MM.1S (cell line): ENCODE measurements at regions not wholly inside any gene's neighbourhood (a gene's known extent, or its start where the extent isn't known, plus 50 kb on each side); places are given as distances from the start of the nearest gene placed in this dataset.

Experiments used
- DNase-seq: peaks from one replicate; pipeline ENCODE4 v3.0.0-alpha.2; 2015
- H2AFZ ChIP-seq: fragments of 300-600 bp; sonication (generic); 2 replicates; pipeline ENCODE4 v1.6.0; 2016; ENCODE audit warnings: antibody characterized with exemption, low read length
- H3F3A ChIP-seq: fragments of 300-600 bp; sonication (generic); 2 replicates; pipeline ENCODE4 v1.6.1; 2016; ENCODE audit warnings: mild to moderate bottlenecking, antibody characterized with exemption, low read length, moderate library complexity, mixed read lengths; ENCODE audit not compliant: insufficient read depth
- H3K27ac ChIP-seq: fragments of 300-600 bp; sonication (generic); 2 replicates; pipeline ENCODE4 v1.5.1; 2016; ENCODE audit warnings: mild to moderate bottlenecking, low read length
- H3K27me3 ChIP-seq: fragments of 300-600 bp; sonication (generic); replicated peaks from 2 replicates; pipeline ENCODE4 v1.6.0; 2016; ENCODE audit warnings: low read length; ENCODE audit not compliant: insufficient read depth
- H3K36me3 ChIP-seq: fragments of 300-600 bp; sonication (generic); replicated peaks from 2 replicates; pipeline ENCODE4 v1.6.1; 2016; ENCODE audit warnings: mild to moderate bottlenecking, low read length, mixed read lengths; ENCODE audit not compliant: insufficient read depth
- H3K4me1 ChIP-seq: fragments of 300-600 bp; sonication (generic); 2 replicates; pipeline ENCODE4 v1.6.1; 2016; ENCODE audit warnings: low read length, mixed read lengths
- H3K4me2 ChIP-seq: fragments of 300-600 bp; sonication (generic); 2 replicates; pipeline ENCODE4 v1.6.0; 2016; ENCODE audit warnings: low read depth, low read length
- H3K4me3 ChIP-seq: fragments of 300-600 bp; sonication (generic); 2 replicates; pipeline ENCODE4 v1.5.1; 2016; ENCODE audit warnings: low read length, mixed read lengths
- H3K79me2 ChIP-seq: fragments of 300-600 bp; sonication (generic); 2 replicates; pipeline ENCODE4 v1.6.1; 2016; ENCODE audit warnings: mixed run types, low read length, mixed read lengths
- H3K9ac ChIP-seq: fragments of 300-600 bp; sonication (generic); 2 replicates; pipeline ENCODE4 v1.6.1; 2016; ENCODE audit warnings: low read length, mixed read lengths
- H3K9me2 ChIP-seq: fragments of 300-600 bp; sonication (generic); replicated peaks from 2 replicates; pipeline ENCODE4 v1.6.1; 2016; ENCODE audit warnings: mild to moderate bottlenecking, low read length, mixed read lengths; ENCODE audit not compliant: insufficient read depth
- H3K9me3 ChIP-seq: fragments of 300-600 bp; sonication (generic); replicated peaks from 2 replicates; pipeline ENCODE4 v1.6.1; 2016; ENCODE audit warnings: mild to moderate bottlenecking, low read length, mixed read lengths; ENCODE audit not compliant: insufficient read depth
- H4K20me1 ChIP-seq: fragments of 300-600 bp; sonication (generic); 2 replicates; pipeline ENCODE4 v1.6.1; 2016; ENCODE audit warnings: mild to moderate bottlenecking, low read length, moderate library complexity, mixed read lengths; ENCODE audit not compliant: insufficient read depth
- EZH2 ChIP-seq: fragments of 300-600 bp; sonication (generic); optimal IDR thresholded peaks from 2 replicates; pipeline ENCODE3; 2017; ENCODE audit warnings: low read depth, mild to moderate bottlenecking, antibody characterized with exemption, low read length, mixed read lengths
- EZH2phosphoT487 ChIP-seq: fragments of 300-600 bp; sonication (generic); IDR thresholded peaks from 2 replicates; pipeline ENCODE4 v1.6.1; 2018; ENCODE audit warnings: antibody characterized with exemption, low read length
- TF ChIP-seq, protein P1 (sequence below): fragments of 300-600 bp; sonication (generic); IDR thresholded peaks from 2 replicates; pipeline ENCODE4 v1.5.1; 2016; ENCODE audit warnings: antibody characterized with exemption, low read length, mixed read lengths

DNA sequence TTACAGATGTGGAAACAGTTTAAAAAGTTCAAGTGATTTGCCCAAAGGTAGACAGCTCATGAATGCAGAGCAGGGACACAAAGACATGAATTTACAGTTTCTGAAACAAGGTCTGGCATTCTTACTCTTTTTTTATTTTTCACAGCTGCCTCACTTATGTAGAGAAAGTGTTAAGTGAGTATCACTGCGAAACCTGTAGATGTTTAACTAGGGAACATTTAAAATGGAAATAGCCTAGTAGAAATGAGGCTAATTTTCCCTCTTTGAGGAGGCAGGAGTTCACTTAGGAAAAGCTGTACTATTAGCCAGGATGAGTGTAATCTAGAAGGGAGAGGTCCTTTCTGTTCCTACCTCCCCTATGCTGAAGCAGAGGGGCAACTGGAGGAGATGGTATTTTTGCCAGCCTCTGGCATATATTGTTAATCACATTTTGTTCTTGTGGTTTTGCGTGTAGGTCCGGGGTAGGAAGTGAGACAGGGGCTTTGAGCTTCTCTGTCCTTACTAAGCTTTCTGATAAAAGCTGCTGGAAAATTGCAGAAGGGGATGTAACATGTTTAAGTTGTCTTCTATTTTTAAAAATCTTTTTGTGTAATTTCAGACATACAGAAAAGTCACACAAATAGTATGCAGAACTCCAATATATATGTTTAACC, 492.8 kb upstream of the NR3C2 start:
- Histone ChIP-seq H3K4me2 (no peak overlapping the region), H3K9ac (no peak overlapping the region), H3K4me3 (no peak overlapping the region), H3K36me3 (no peaks in the 10 kb centered on the region), H3K4me1 (no peaks in the 10 kb centered on the region), H3K27ac (no peak overlapping the region), H3K79me2 (no peaks in the 10 kb centered on the region), H3K9me3 (no peaks in the 10 kb centered on the region), H3F3A (no peaks in the 10 kb centered on the region), H2AFZ (no peak overlapping the region), H3K9me2 (no peaks in the 10 kb centered on the region), H4K20me1 (no peaks in the 10 kb centered on the region), H3K27me3 (no peaks in the 10 kb centered on the region)
- TF ChIP-seq EZH2phosphoT487 (no peak), EZH2 (no peak)
- TF ChIP-seq, protein P1, sequence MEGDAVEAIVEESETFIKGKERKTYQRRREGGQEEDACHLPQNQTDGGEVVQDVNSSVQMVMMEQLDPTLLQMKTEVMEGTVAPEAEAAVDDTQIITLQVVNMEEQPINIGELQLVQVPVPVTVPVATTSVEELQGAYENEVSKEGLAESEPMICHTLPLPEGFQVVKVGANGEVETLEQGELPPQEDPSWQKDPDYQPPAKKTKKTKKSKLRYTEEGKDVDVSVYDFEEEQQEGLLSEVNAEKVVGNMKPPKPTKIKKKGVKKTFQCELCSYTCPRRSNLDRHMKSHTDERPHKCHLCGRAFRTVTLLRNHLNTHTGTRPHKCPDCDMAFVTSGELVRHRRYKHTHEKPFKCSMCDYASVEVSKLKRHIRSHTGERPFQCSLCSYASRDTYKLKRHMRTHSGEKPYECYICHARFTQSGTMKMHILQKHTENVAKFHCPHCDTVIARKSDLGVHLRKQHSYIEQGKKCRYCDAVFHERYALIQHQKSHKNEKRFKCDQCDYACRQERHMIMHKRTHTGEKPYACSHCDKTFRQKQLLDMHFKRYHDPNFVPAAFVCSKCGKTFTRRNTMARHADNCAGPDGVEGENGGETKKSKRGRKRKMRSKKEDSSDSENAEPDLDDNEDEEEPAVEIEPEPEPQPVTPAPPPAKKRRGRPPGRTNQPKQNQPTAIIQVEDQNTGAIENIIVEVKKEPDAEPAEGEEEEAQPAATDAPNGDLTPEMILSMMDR: no peak
- DNase-seq: no peak

DNA sequence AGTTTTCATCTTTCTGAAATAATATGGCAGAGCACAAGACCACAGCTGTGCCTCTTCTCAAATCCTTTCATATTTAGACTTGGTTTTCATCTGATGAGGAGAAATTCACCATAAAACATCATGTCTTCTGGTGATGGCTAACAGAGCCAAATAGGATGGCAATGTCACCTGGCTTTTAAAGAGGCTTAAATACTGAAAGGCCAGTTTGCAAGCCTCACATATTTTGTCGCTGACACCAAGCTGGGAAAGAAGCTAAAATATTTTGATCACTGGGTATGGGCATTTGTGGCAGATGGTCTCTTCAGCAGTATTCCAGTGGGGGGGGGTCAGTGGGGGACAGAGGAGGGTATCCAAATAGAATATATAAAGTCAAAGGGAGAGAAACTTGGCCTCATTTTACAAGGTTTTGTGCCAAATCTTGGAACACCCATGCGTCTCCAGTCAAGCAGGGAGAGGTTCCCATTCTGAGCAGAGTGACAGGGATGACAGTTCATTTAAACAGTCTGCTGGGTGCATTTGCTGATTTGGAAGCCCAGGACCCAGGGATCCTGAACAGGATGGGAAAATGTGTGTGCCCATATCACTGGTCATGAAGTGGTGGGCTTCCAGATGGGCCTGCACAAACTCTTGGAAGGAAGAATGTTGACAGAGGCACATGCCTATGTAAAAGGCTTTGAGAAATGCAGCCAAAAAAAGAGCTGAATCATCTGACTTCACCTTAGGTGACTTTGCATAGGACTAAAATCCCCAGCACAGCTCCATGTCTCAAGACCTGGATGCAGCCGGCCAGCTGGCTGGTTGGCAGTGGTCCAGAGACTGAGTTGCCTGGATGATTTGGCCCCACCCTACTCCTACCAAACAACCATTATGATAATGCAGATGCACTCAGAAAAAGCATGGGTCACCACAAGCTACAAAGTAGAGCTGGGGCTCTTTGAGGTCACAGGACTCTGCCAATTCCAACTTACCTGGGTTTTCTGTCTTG, 484.4 kb upstream of the NR3C2 start:
- TF ChIP-seq, protein P1: no peak
- no peak for TF ChIP-seq EZH2phosphoT487
- no peak for TF ChIP-seq EZH2
- no peak for DNase-seq

DNA sequence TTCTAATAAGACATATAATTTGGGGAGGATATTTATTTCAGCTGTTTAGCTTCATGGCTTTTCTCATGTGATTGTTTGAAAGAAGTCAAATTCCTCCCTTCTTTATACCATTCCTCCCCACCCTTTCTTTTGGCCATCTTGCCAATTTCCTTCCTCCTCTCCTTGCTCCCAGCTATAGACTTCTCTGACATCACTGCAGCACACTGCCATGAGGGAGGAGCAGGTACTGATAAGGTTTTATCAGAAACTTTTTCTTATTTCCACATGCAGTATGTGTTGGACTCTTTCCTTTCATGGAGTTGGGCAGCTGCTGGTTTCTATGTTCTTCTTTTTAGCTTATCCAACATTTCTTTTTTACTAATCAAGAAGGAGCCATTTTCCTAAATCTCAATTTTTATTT, 481.7 kb upstream of the NR3C2 start:
- no peaks in the 10 kb centered on the region for H3F3A ChIP-seq
- no peak for DNase-seq
- no peaks in the 10 kb centered on the region for H4K20me1 ChIP-seq
- TF ChIP-seq EZH2 (no peak), EZH2phosphoT487 (no peak)
- TF ChIP-seq, protein P1: no peak
- H3K36me3 ChIP-seq: no peaks in the 10 kb centered on the region
- H3K9me2 ChIP-seq: no peaks in the 10 kb centered on the region
- H2AFZ ChIP-seq: no peak overlapping the region
- H3K9me3 ChIP-seq: no peaks in the 10 kb centered on the region
- no peaks in the 10 kb centered on the region for H3K27me3 ChIP-seq
- no peak overlapping the region for H3K27ac ChIP-seq
- H3K4me3 ChIP-seq: no peak overlapping the region
- no peaks in the 10 kb centered on the region for H3K79me2 ChIP-seq
- no peaks in the 10 kb centered on the region for H3K4me1 ChIP-seq
- no peak overlapping the region for H3K4me2 ChIP-seq
- no peak overlapping the region for H3K9ac ChIP-seq

More for the DNA sequence above, 484.4 kb upstream of the NR3C2 start:
- H3K36me3 ChIP-seq: no peaks in the 10 kb centered on the region
- no peaks in the 10 kb centered on the region for H3K79me2 ChIP-seq
- H3K9me3 ChIP-seq: no peaks in the 10 kb centered on the region
- no peaks in the 10 kb centered on the region for H3K9me2 ChIP-seq
- H2AFZ ChIP-seq: no peak overlapping the region
- H3K4me1 ChIP-seq: no peaks in the 10 kb centered on the region
- H3K27ac ChIP-seq: no peak overlapping the region
- no peaks in the 10 kb centered on the region for H3F3A ChIP-seq
- no peaks in the 10 kb centered on the region for H3K27me3 ChIP-seq
- no peaks in the 10 kb centered on the region for H4K20me1 ChIP-seq
- no peak overlapping the region for H3K4me2 ChIP-seq
- H3K9ac ChIP-seq: no peak overlapping the region
- H3K4me3 ChIP-seq: no peak overlapping the region
